Breast epithelium (tissue), 4 donors: ENCODE measurements at regions not wholly inside any gene's neighbourhood (a gene's known extent, or its start where the extent isn't known, plus 50 kb on each side); places are given as distances from the start of the nearest gene placed in this dataset.

Experiments
- DNase-seq, 2 donors: peaks; one replicate each; pipeline ENCODE4 v3.0.0-alpha.2; 2019; ENCODE audit warnings: low spot score in 2 of 2
- H3K27ac ChIP-seq, 2 donors: fragments of 200-600 bp; sonication (generic) in 1 of 2; one replicate each; pipeline ENCODE4 v1.5.1; 2016 to 2019; ENCODE audit warnings: mild to moderate bottlenecking in 1 of 2
- H3K27me3 ChIP-seq, 2 donors: fragments of 200-600 bp; sonication (generic) in 1 of 2; one replicate each; pipeline versions ENCODE4 v1.5.1 to v1.6.0; 2017 to 2019; ENCODE audit warnings: control low read depth in 1 of 2, mild to moderate bottlenecking in 1 of 2
- H3K36me3 ChIP-seq: fragments of 200-600 bp; one replicate; pipeline ENCODE4 v1.5.1; 2019
- H3K4me1 ChIP-seq, 2 donors: fragments of 200-600 bp; sonication (generic); one replicate each; pipeline ENCODE4 v1.5.1; 2016 to 2019; ENCODE audit warnings: control low read depth in 1 of 2
- H3K4me3 ChIP-seq, 3 donors: fragments of 200-600 bp; sonication (generic); 1 replicate in 2 of 3; 2 replicates in 1 of 3; pipeline ENCODE4 v1.5.1; 2016 to 2019; ENCODE audit warnings: mild to moderate bottlenecking in 3 of 3, moderate library complexity in 2 of 3
- H3K9me3 ChIP-seq, 2 donors: fragments of 200-600 bp; sonication (generic) in 1 of 2; one replicate each; pipeline ENCODE4 v1.5.1; 2016 to 2019; ENCODE audit warnings: control low read depth in 1 of 2
- CTCF ChIP-seq, 3 donors: fragments of 450-650 bp; IDR thresholded peaks; one replicate each; pipeline ENCODE4 v1.5.1; 2016 to 2017; ENCODE audit warnings: antibody characterized with exemption in 3 of 3, mild to moderate bottlenecking in 3 of 3, moderate library complexity in 3 of 3
- POLR2A ChIP-seq: fragments of 450-650 bp; IDR thresholded peaks from one replicate; pipeline ENCODE4 v1.6.1; 2016; ENCODE audit warnings: antibody characterized with exemption, mild to moderate bottlenecking, moderate library complexity
- POLR2AphosphoS5 ChIP-seq, 3 donors: sonication (generic); formaldehyde crosslinking; IDR thresholded peaks; one replicate each; pipeline ENCODE4 v1.6.1; 2017; ENCODE audit warnings: antibody characterized with exemption in 3 of 3
- intact Hi-C: fragments of 100-400 bp; cut with DNase I; formaldehyde crosslinking; loops from one replicate; pipeline ENCODE4 v1.15.1; 2023; ENCODE audit warnings: low total_unique reads

- H3K4me1 ChIP-seq, result no peaks in the 10 kb centered on the region
- H3K27ac ChIP-seq, result no peak overlapping the region
- intact Hi-C loops, result no loop called here
- H3K9me3 ChIP-seq, result peaks cover 6 to 7% of the 10 kb centered on the region in 2 donors
- TF ChIP-seq POLR2A (no peak), POLR2AphosphoS5 (IDR thresholded peaks at IDR 0.05) (no peak), CTCF (IDR thresholded peaks at IDR 0.05) (no peak)
- no peak for DNase-seq
- no peak overlapping the region for H3K4me3 ChIP-seq
- H3K36me3 ChIP-seq, result no peaks in the 10 kb centered on the region
- no peaks in the 10 kb centered on the region for H3K27me3 ChIP-seq
Observed at GRCh38 chr13:58625703-58626389, 994.3 kb downstream of the PCDH17 start.

GRCh38 chr13:58630794-58631193 is 999.2 kb downstream of the PCDH17 start:
- H3K4me1 ChIP-seq, result no peaks in the 10 kb centered on the region
- TF ChIP-seq CTCF (IDR thresholded peaks at IDR 0.05) (no peak), POLR2AphosphoS5 (IDR thresholded peaks at IDR 0.05) (no peak), POLR2A (no peak)
- H3K9me3 ChIP-seq, result peaks cover 3 to 6% of the 10 kb centered on the region in 2 donors
- H3K4me3 ChIP-seq, result no peak overlapping the region
- no peak for DNase-seq
- no peaks in the 10 kb centered on the region for H3K27me3 ChIP-seq
- no peak overlapping the region for H3K27ac ChIP-seq
- no peaks in the 10 kb centered on the region for H3K36me3 ChIP-seq
- intact Hi-C loops, result no loop called here

GRCh38 chr13:58633226-58633625 is 1001.7 kb downstream of the PCDH17 start:
- no peaks in the 10 kb centered on the region for H3K36me3 ChIP-seq
- no peak overlapping the region for H3K27ac ChIP-seq
- no peaks in the 10 kb centered on the region for H3K4me1 ChIP-seq
- no peak overlapping the region for H3K4me3 ChIP-seq
- intact Hi-C loops, result no loop called here
- TF ChIP-seq CTCF (IDR thresholded peaks at IDR 0.05) (no peak), POLR2AphosphoS5 (IDR thresholded peaks at IDR 0.05) (no peak), POLR2A (no peak)
- H3K27me3 ChIP-seq, result no peaks in the 10 kb centered on the region
- no peak for DNase-seq
- no peaks in the 10 kb centered on the region for H3K9me3 ChIP-seq

- H3K9me3 ChIP-seq, result no peaks in the 10 kb centered on the region
- H3K4me3 ChIP-seq, result no peak overlapping the region
- DNase-seq, result no peak
- H3K27ac ChIP-seq, result no peak overlapping the region
- H3K36me3 ChIP-seq, result no peaks in the 10 kb centered on the region
- intact Hi-C loops, result no loop called here
- no peaks in the 10 kb centered on the region for H3K4me1 ChIP-seq
- no peaks in the 10 kb centered on the region for H3K27me3 ChIP-seq
- no peak for TF ChIP-seq POLR2AphosphoS5 (IDR thresholded peaks at IDR 0.05)
- no peak for TF ChIP-seq POLR2A
- TF ChIP-seq CTCF (IDR thresholded peaks at IDR 0.05), result no peak
Observed at GRCh38 chr13:58655086-58655485, 1023.5 kb downstream of the PCDH17 start.

- Histone ChIP-seq H3K4me3 (no peak overlapping the region), H3K36me3 (no peaks in the 10 kb centered on the region), H3K27ac (no peak overlapping the region), H3K27me3 (no peaks in the 10 kb centered on the region), H3K9me3 (no peaks in the 10 kb centered on the region), H3K4me1 (no peaks in the 10 kb centered on the region)
- TF ChIP-seq CTCF (IDR thresholded peaks at IDR 0.05) (no peak), POLR2AphosphoS5 (IDR thresholded peaks at IDR 0.05) (no peak), POLR2A (no peak)
- DNase-seq, result no peak
- intact Hi-C loops, result no loop called here
Observed at GRCh38 chr13:58660826-58661225, 1029.3 kb downstream of the PCDH17 start.
